ENCODE measurements at regions not wholly inside any gene's neighbourhood (a gene's known extent, or its start where the extent isn't known, plus 50 kb on each side); places are given as distances from the start of the nearest gene placed in this dataset.

DNA sequence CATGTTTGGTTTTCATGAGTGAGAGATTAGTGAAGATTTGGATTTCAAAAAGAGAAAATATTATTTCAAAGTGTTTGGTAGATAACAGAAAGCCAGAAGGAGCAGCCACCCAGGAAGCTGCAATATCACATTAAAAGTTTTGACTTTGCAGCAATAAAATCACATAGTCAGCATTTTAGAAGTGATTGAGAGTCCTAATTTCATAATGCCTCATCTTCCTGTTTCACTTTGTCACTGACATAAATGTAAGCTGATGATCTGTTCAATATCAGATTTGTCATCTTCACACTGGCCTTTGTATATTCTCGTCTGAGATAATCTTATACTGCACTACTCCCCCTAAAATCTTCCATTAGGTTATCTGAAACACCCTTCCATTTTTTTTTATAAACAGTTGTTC, 690.5 kb downstream of the ADCYAP1 start:
- TF ChIP-seq EZH2 (IDR thresholded peaks at IDR 0.05) (no peak), POLR2AphosphoS5 (IDR thresholded peaks at IDR 0.05; ENCODE audit: borderline replicate concordance, low read depth, low read length) (no peak)
